Activated CD8-positive, alpha-beta memory T cell treated with anti-CD3 and anti-CD28 coated beads, Interleukin-2, amount 10 ng/mL, durations not matched to agents 7 days and 5 days (primary cell): ENCODE measurements at regions not wholly inside any gene's neighbourhood (a gene's known extent, or its start where the extent isn't known, plus 50 kb on each side); places are given as distances from the start of the nearest gene placed in this dataset.
"Not testable (repeated sequence)": the region's sequence is repeated elsewhere in the genome, so short reads cannot be mapped to it uniquely, and the experiment has no call there.

ENCODE experiments used
- ATAC-seq: fragments of 150-1000 bp; cut with Tn5 transposase; one replicate; pipeline ENCODE4 v1.10.0; 2021; ENCODE audit warnings: moderate library complexity
- CTCF ChIA-PET: fragments of 350-600 bp; sonication (Branson Sonifier 250); formaldehyde crosslinking; loops from one replicate; lab custom pipeline; 2021; ENCODE audit warnings: antibody characterized with exemption; lab: Charles Lee
- DNase-seq: peaks from one replicate; pipeline ENCODE4 v3.0.0-alpha.2; 2020
- H3K27ac Mint-ChIP-seq: one replicate; pipeline ENCODE4 v1.8.0; 2021; ENCODE audit warnings: mild to moderate bottlenecking, mixed read lengths
- H3K27me3 Mint-ChIP-seq: one replicate; pipeline ENCODE4 v1.8.0; 2021; ENCODE audit warnings: mixed read lengths
- H3K36me3 Mint-ChIP-seq: one replicate; pipeline ENCODE4 v1.8.0; 2021; ENCODE audit warnings: mild to moderate bottlenecking, mixed read lengths
- H3K4me1 Mint-ChIP-seq: one replicate; pipeline ENCODE4 v1.8.0; 2021; ENCODE audit warnings: mixed read lengths
- H3K4me3 Mint-ChIP-seq: one replicate; pipeline ENCODE4 v1.8.0; 2021; ENCODE audit warnings: mild to moderate bottlenecking, moderate library complexity, mixed read lengths
- H3K9me3 Mint-ChIP-seq: one replicate; pipeline ENCODE4 v1.8.0; 2022; ENCODE audit warnings: low read depth, mixed read lengths

DNA sequence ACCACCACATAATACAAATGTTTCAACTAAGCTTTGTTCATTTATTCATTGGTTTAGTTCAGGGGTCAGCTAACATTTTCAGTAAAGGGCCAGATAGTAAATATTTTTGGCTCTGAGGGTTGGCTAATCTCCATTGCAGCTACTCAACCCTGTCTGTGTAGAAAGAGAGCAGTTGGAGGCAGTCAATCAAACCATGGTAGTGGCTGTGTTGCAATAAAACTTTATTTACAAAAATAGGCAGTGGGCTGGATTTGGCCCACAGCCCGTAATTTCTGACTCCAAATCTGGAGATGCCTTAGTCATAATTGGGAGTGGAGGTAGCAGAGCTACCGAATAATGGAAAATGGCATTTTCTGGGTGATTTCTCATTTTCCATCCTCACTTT, 242.5 kb upstream of the ZFP64 start:
- peaks cover 3% of the 10 kb centered on the region for H3K4me1 Mint-ChIP-seq
- no peak overlapping the region for H3K27ac Mint-ChIP-seq
- no peaks in the 10 kb centered on the region for H3K36me3 Mint-ChIP-seq
- DNase-seq, result no peak
- CTCF ChIA-PET, result interaction anchor here (1.9 kb wide), 1 partner anchor 16 kb away, joined by 9 read pairs; no protein-coding TSS in a partner anchor
- H3K4me3 Mint-ChIP-seq, result no peak overlapping the region
- no peak for ATAC-seq
- no peaks in the 10 kb centered on the region for H3K27me3 Mint-ChIP-seq
- H3K9me3 Mint-ChIP-seq, result peaks cover 6% of the 10 kb centered on the region

DNA sequence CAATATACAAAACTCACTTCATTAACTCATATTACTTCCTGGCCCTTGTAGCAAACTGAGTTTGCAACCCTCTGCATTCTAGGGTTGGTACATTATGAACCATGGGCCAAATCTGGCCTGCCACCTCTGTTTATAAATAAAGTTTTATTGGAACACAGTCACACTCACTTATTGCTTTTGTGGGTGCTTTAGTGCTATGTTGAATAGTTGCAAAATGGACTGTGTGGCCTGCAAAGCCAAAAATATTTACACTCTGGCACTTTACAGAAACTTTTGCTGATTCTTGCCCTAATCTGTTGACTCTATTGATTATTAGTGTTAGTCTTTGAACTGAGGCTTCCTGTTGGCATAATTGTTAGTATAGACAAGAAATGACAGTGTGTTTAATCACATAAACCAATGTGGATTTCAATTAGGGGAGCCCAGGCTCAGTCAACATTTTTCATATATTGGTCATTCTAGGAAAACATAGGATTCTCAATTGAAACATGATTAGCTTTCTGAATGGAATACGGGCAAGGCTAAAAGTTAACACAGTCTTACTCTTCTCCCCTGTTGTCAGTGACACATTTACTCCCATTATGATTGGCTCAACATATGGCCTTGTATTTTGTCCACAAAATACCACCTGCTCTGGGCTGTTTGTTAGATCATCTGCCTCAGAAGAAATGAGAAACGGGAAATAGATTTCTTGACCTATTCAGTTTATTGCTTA, 241.9 kb upstream of the ZFP64 start:
- Mint-ChIP-seq H3K4me1 (peaks cover 3% of the 10 kb centered on the region), H3K27me3 (no peaks in the 10 kb centered on the region), H3K4me3 (no peak overlapping the region)

DNA sequence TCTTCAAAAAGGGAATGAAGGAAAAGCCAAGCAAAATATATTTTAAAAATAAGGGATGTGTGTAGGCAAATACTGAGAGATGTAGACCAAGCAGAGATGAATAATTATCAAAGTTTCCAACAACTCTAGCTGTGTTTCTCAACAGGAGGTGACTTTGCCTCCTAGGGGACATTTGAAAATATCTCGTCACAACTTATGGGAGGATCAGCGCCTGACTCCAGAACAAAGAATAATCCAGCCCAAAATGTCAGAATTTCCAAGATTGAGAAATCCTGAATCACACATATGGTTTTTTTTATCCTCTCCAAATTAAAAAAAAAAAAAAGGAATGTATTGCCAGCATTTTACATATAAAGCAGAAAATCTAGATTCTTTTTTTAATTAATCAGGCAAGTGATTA, 241.2 kb upstream of the ZFP64 start:
- no peaks in the 10 kb centered on the region for H3K36me3 Mint-ChIP-seq
- DNase-seq, result no peak
- no peaks in the 10 kb centered on the region for H3K27me3 Mint-ChIP-seq
- CTCF ChIA-PET, result no interaction called here
- no peak overlapping the region for H3K27ac Mint-ChIP-seq
- H3K4me1 Mint-ChIP-seq, result no peaks in the 10 kb centered on the region
- peaks cover 9% of the 10 kb centered on the region for H3K9me3 Mint-ChIP-seq
- no peak for ATAC-seq
- no peak overlapping the region for H3K4me3 Mint-ChIP-seq

More for the DNA sequence above, 241.9 kb upstream of the ZFP64 start:
- Mint-ChIP-seq H3K27ac (no peak overlapping the region), H3K36me3 (no peaks in the 10 kb centered on the region), H3K9me3 (peaks cover 9% of the 10 kb centered on the region)
- CTCF ChIA-PET, result interaction anchor here (1.9 kb wide), 1 partner anchor 15 kb away, joined by 9 read pairs; no protein-coding TSS in a partner anchor
- no peak for DNase-seq
- no peak for ATAC-seq

DNA sequence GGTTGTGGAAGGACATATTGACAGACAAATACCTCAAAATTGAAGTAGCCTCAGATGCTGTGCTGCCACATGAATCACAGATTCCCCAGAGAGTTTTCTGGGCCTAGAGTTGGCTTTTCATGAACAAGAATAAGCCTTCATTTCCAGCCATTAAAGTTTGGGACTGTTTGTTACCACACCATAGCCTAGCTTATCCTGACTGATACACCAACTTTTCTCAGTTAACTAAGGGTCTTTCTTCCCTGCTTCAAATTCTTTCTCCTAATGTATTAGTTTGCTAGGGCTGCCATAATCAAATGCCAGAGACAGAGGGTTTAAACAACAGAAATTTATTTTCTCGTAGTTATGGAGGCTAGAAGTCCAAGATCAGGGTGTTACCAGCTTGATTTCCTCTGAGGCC, 237.4 kb upstream of the ZFP64 start:
- Mint-ChIP-seq H3K36me3 (peaks cover 1% of the 10 kb centered on the region), H3K4me1 (no peaks in the 10 kb centered on the region), H3K4me3 (no peak overlapping the region), H3K27me3 (no peaks in the 10 kb centered on the region), H3K9me3 (peaks cover 11% of the 10 kb centered on the region), H3K27ac (no peak overlapping the region)
- CTCF ChIA-PET, result no interaction called here
- ATAC-seq, result no peak
- DNase-seq, result no peak

DNA sequence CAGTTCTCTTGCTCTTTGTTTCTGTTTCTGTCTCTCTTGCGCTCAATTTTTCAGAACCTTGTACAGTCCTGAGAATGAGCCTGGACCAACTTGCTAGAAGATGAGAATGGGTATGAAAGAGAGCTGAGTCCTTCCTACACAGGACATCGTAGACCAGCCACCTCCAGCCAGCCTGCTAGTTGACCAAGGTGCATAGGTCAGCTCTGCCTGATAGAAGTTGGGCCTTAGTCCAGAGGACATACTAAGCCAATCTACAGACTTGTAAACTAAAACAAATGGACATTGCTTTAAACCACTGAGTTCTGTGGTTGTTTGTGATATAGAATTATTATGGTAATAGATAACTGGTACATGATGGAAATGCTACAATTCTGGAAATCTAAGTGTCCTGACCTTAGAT, 236.4 kb upstream of the ZFP64 start:
- CTCF ChIA-PET, result no interaction called here
- Mint-ChIP-seq H3K27me3 (no peaks in the 10 kb centered on the region), H3K36me3 (peaks cover 1% of the 10 kb centered on the region), H3K4me1 (no peaks in the 10 kb centered on the region), H3K9me3 (peaks cover 11% of the 10 kb centered on the region), H3K27ac (no peak overlapping the region), H3K4me3 (no peak overlapping the region)
- ATAC-seq, result no peak
- DNase-seq, result no peak

DNA sequence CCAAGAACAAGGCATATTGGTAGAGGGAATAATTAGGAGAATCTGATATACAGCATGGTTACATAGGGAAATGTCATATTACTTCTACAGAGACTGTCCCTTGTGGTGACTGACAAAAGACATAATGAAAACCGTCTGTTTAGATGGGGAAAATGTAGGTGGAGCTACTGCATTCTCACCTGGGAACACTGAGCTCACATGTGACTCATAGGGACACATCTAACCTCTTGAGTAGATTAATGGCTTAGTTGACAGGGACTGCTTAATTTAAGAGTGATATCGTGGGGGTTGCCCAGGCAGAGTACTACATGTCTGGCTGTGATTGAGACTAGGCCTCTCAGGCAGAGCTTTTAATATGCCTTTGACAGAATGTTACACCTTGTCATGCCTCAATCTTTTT, 235.3 kb upstream of the ZFP64 start:
- Mint-ChIP-seq H3K36me3 (peaks cover 1% of the 10 kb centered on the region), H3K4me3 (no peak overlapping the region), H3K4me1 (no peaks in the 10 kb centered on the region), H3K27ac (no peak overlapping the region), H3K27me3 (no peaks in the 10 kb centered on the region), H3K9me3 (peaks cover 11% of the 10 kb centered on the region)
- ATAC-seq (no peak), DNase-seq (no peak)
- CTCF ChIA-PET, result interaction anchor here (1.0 kb wide), 1 partner anchor 10 kb away, joined by 3 read pairs; no protein-coding TSS in a partner anchor

DNA sequence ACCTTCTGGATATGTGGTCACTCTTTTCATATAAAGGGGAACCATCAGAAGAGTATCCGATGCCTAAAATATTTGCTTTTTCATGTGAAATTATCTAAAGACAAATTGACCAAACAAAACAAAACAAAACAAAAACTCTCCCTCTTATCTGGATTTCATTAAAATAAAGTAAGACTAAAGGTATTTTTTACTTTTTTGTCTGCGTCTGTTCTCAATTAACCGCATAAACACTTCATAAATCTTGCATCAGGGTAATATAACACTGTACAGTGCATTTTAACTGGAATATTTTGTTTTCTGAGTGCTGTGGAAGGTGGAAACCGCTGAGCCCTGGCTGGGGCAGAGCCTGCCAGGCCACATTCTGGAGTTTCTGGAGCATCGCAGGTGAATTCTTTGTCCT, 234.1 kb upstream of the ZFP64 start:
- peaks cover 9% of the 10 kb centered on the region for H3K9me3 Mint-ChIP-seq
- no peak for DNase-seq
- no peak overlapping the region for H3K4me3 Mint-ChIP-seq
- no peaks in the 10 kb centered on the region for H3K27me3 Mint-ChIP-seq
- CTCF ChIA-PET, result no interaction called here
- H3K4me1 Mint-ChIP-seq, result no peaks in the 10 kb centered on the region
- H3K27ac Mint-ChIP-seq, result no peak overlapping the region
- ATAC-seq, result no peak
- peaks cover 1% of the 10 kb centered on the region for H3K36me3 Mint-ChIP-seq

DNA sequence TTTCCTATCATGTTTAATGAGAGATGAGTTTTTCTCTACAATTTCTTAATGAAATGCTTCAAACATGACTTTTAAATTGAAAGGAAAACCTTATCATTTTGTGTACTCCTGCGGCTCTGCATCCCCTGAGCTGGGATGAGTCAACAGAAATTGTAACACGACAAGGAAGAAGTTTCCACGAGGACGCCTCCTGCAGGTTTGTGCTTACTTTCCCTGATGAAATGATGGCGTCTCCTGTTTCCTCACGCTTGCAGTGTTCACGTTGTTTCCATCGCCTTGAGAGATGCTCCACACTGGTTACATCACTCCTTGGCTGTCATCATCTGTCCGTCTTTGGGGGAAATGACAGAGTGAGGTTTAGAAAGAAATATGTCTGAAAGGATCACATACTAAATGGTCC, 233.7 kb upstream of the ZFP64 start:
- Mint-ChIP-seq H3K9me3 (peaks cover 9% of the 10 kb centered on the region), H3K27me3 (no peaks in the 10 kb centered on the region), H3K4me1 (no peaks in the 10 kb centered on the region), H3K4me3 (no peak overlapping the region), H3K36me3 (peaks cover 1% of the 10 kb centered on the region), H3K27ac (no peak overlapping the region)
- DNase-seq (no peak), ATAC-seq (no peak)
- CTCF ChIA-PET, result no interaction called here

DNA sequence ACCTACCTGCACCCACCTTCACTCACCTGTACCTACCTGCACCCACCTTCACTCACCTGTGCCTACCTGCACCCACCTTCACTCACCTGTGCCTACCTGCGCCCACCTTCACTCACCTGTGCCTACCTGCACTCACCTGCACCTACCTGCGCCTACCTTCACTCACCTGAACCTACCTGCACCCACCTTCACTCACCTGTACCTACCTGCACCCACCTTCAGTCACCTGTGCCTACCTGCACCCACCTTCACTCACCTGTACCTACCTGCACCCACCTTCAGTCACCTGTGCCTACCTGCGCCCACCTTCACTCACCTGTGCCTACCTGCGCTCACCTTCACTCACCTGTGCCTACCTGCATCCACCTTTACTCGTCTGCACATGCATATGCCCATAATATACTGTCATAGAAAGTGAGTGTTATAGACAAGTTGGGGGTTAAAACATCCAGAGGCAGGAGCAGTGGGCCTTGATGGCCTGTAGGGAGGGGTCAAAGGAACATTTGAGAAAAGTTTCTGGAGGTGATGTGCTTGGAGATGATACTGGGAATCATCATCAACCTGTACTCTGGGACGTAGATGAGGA, 232.9 kb upstream of the ZFP64 start:
- not testable (repeated sequence) for ATAC-seq, H3K27ac Mint-ChIP-seq

DNA sequence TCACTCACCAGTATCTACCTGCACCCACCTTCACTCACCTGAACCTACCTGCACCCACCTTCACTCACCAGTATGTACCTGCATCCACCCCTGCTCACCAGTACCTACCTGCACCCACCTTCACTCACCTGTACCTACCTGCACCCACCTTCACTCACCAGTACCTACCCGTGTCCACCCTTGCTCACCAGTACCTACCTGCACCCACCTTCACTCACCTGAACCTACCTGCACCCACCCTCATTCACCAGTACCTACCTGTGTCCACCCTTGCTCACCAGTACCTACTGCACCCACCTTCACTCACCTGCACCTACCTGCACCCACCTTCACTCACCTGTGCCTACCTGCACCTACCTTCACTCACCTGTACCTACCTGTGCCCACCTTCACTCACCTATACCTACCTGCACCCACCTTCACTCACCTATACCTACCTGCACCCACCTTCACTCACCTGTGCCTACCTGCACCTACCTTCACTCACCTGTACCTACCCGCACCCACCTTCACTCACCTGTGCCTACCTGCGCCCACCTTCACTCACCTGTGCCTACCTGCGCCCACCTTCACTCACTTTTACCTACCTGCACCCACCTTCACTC, 232.1 kb upstream of the ZFP64 start:
- H3K4me1 Mint-ChIP-seq, ATAC-seq, H3K4me3 Mint-ChIP-seq, DNase-seq, H3K36me3 Mint-ChIP-seq, H3K27ac Mint-ChIP-seq, H3K9me3 Mint-ChIP-seq, CTCF ChIA-PET, H3K27me3 Mint-ChIP-seq: not testable (repeated sequence)

More for the DNA sequence above, 232.9 kb upstream of the ZFP64 start:
- H3K36me3 Mint-ChIP-seq, DNase-seq, H3K4me1 Mint-ChIP-seq, H3K4me3 Mint-ChIP-seq, CTCF ChIA-PET, H3K27me3 Mint-ChIP-seq, H3K9me3 Mint-ChIP-seq: not testable (repeated sequence)

DNA sequence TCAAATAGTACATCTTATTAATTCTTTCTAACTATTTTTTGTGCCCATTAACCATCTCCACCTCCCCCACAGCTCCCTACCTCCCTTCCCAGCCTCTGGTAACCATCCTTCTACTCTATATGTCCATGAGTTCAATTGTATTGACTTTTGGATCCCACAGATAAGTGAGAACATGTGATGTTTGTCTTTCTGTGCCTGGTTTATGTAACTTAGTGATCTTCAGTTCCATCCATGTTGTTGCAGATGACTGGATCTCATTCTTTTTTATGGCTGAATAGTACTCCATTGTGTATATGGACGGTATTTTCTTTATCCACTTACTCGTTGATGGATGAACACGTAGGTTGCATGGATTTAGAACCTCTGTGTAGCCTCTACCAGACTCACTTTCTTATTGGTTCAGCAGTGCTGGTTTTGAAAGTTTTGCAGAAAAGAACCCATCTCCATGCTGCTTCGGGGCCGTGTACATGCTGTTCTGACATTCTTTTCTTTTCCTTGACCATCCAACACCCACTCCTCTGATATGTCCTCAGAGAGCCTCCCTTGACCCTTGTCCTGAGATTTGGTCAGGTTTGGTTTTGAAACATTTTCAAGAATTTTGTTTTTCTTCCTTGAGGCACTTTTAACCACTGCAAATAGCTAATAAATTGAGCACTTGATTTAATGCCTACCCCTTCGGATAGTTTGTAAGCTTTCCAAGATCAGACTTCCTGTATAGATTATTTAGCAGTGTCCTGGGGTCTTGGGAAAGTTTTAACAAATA, 231.2 kb upstream of the ZFP64 start:
- H3K27ac Mint-ChIP-seq, result no peak overlapping the region

DNA sequence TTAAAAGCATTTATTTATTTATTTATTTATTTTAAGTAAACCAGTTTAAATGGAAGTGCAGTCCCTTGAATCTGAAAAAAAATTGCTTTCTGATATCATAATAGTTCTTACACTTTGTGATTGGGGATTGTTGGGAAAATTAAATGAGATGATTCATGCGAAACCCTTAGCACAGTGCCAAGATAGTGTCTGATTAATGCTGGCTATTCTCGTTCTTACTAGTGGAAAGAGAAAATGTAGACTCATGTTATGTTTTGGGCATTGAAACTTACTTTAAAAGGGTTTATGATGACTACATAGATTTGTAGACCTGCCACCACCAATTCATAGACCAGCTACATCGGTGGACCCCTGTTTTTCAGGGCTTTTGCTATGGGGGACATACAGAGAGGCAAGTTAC, 229.2 kb upstream of the ZFP64 start:
- Mint-ChIP-seq H3K4me1 (no peaks in the 10 kb centered on the region), H3K4me3 (no peak overlapping the region), H3K27ac (no peak overlapping the region), H3K27me3 (no peaks in the 10 kb centered on the region), H3K36me3 (peaks cover 3% of the 10 kb centered on the region), H3K9me3 (peaks cover 6% of the 10 kb centered on the region)
- CTCF ChIA-PET, result no interaction called here
- no peak for ATAC-seq
- DNase-seq, result no peak

More for the DNA sequence above, 231.2 kb upstream of the ZFP64 start:
- peaks cover 3% of the 10 kb centered on the region for H3K36me3 Mint-ChIP-seq
- peak; percentile 23 for ATAC-seq
- CTCF ChIA-PET, result no interaction called here
- no peak overlapping the region for H3K4me3 Mint-ChIP-seq
- DNase-seq, result no peak
- no peaks in the 10 kb centered on the region for H3K4me1 Mint-ChIP-seq
- H3K9me3 Mint-ChIP-seq, result peaks cover 6% of the 10 kb centered on the region
- no peaks in the 10 kb centered on the region for H3K27me3 Mint-ChIP-seq

DNA sequence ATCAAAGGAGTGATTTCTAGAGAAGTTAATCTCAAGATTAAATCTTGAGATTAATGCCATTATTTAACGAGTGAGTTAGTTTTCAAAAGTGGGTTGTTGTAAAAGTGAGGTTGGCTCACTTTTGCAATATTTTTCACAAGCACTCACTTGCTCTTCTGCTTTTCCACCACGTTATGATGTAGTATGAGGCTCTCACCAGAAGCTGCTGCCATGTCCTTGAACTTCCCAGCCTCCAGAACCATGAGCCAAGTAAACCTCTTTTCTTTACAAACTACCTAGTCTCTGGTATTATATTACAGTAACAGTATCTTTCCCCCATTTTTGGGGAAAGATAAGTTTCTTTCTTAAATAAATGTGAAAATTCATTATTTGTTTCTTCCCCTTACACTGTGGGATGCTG, 227.6 kb upstream of the ZFP64 start:
- CTCF ChIA-PET, result no interaction called here
- no peak overlapping the region for H3K27ac Mint-ChIP-seq
- H3K9me3 Mint-ChIP-seq, result peaks cover 4% of the 10 kb centered on the region
- DNase-seq (no peak), ATAC-seq (no peak)
- peaks cover 1% of the 10 kb centered on the region for H3K36me3 Mint-ChIP-seq
- no peaks in the 10 kb centered on the region for H3K27me3 Mint-ChIP-seq
- H3K4me1 Mint-ChIP-seq, result no peaks in the 10 kb centered on the region
- no peak overlapping the region for H3K4me3 Mint-ChIP-seq
